ENCODE measurements at regions not wholly inside any gene's neighbourhood (a gene's known extent, or its start where the extent isn't known, plus 50 kb on each side); places are given as distances from the start of the nearest gene placed in this dataset.

DNA sequence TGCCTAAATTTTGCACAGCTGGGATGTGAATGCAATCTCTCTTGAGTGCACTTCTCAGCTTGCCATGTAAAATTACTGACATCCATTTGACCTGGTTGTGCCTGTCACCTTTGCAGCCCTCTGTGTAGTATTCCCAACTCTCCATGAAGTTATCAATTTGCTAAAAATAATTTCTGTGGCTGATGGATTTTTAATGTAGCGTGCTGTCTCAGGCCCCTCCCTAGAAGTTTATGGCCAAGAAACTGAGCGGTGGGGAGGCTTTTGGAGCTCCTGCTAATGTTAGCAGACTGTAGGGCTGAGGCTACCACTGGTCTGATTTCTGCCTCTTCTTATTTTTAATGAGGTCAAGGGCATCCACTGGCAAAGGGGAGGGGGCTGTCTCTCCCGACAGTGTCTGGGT is 577.0 kb upstream of the DPP6 start:
- 71 to 82% methylated on average over 3 of the region's 3 CpGs for WGBS, 2 donors
- no peak overlapping the region for H3K27ac ChIP-seq
- no peaks in the 10 kb centered on the region for H3K27me3 ChIP-seq
- no peaks in the 10 kb centered on the region for H3K9me3 ChIP-seq
- intact Hi-C loops (cut with DNase I), result no loop called here
- no peak for TF ChIP-seq POLR2A (IDR thresholded peaks at IDR 0.05)
- no peak overlapping the region for H3K4me3 ChIP-seq (replicated peaks in 1 of 3)
- H3K36me3 ChIP-seq, result no peaks in the 10 kb centered on the region
- H3K4me1 ChIP-seq, result peaks cover 13 to 40% of the 10 kb centered on the region in 2 donors
- no peak for DNase-seq

- no peak for TF ChIP-seq POLR2A (IDR thresholded peaks at IDR 0.05)
- TF ChIP-seq, protein P1, sequence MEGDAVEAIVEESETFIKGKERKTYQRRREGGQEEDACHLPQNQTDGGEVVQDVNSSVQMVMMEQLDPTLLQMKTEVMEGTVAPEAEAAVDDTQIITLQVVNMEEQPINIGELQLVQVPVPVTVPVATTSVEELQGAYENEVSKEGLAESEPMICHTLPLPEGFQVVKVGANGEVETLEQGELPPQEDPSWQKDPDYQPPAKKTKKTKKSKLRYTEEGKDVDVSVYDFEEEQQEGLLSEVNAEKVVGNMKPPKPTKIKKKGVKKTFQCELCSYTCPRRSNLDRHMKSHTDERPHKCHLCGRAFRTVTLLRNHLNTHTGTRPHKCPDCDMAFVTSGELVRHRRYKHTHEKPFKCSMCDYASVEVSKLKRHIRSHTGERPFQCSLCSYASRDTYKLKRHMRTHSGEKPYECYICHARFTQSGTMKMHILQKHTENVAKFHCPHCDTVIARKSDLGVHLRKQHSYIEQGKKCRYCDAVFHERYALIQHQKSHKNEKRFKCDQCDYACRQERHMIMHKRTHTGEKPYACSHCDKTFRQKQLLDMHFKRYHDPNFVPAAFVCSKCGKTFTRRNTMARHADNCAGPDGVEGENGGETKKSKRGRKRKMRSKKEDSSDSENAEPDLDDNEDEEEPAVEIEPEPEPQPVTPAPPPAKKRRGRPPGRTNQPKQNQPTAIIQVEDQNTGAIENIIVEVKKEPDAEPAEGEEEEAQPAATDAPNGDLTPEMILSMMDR (IDR thresholded peaks at IDR 0.05), result no peak
- WGBS, 2 donors, result 77 to 90% methylated on average over 2 of the region's 2 CpGs
- peaks cover 13 to 33% of the 10 kb centered on the region in 2 donors for H3K4me1 ChIP-seq
Measured at GRCh38 chr7:153476166-153476565, 576.0 kb upstream of the DPP6 start.

GRCh38 chr7:153496257-153496656 is 555.9 kb upstream of the DPP6 start:
- DNase-seq, result no peak
- Histone ChIP-seq H3K27me3 (no peaks in the 10 kb centered on the region), H3K27ac (no peak overlapping the region), H3K4me1 (no peaks in the 10 kb centered on the region), H3K9me3 (no peaks in the 10 kb centered on the region), H3K4me3 (replicated peaks in 1 of 3) (no peak overlapping the region), H3K36me3 (no peaks in the 10 kb centered on the region)
- WGBS, 2 donors, result 81 to 94% methylated on average over 2 of the region's 2 CpGs
- intact Hi-C loops (cut with DNase I), result no loop called here
- TF ChIP-seq, protein P1 (IDR thresholded peaks at IDR 0.05), result no peak
- no peak for TF ChIP-seq POLR2A (IDR thresholded peaks at IDR 0.05)

More at GRCh38 chr7:153476166-153476565, 576.0 kb upstream of the DPP6 start:
- Histone ChIP-seq H3K27ac (no peak overlapping the region), H3K4me3 (replicated peaks in 1 of 3) (no peak overlapping the region), H3K36me3 (no peaks in the 10 kb centered on the region), H3K27me3 (no peaks in the 10 kb centered on the region), H3K9me3 (no peaks in the 10 kb centered on the region)
- intact Hi-C loops (cut with DNase I), result no loop called here
- DNase-seq, result no peak

- H3K27ac ChIP-seq, result no peak overlapping the region
- no peaks in the 10 kb centered on the region for H3K4me1 ChIP-seq
- H3K36me3 ChIP-seq, result no peaks in the 10 kb centered on the region
- H3K9me3 ChIP-seq, result no peaks in the 10 kb centered on the region
- no peaks in the 10 kb centered on the region for H3K27me3 ChIP-seq
- TF ChIP-seq, protein P1 (IDR thresholded peaks at IDR 0.05), result no peak
- TF ChIP-seq POLR2A (IDR thresholded peaks at IDR 0.05), result no peak
- no peak overlapping the region for H3K4me3 ChIP-seq (replicated peaks in 1 of 3)
- no peak for DNase-seq
- 80 to 84% methylated on average over 5 of the region's 5 CpGs for WGBS, 2 donors
- intact Hi-C loops (cut with DNase I), result no loop called here
Measured at GRCh38 chr7:153503093-153503492, 549.1 kb upstream of the DPP6 start.

- H3K27ac ChIP-seq, result no peak overlapping the region
- 81 to 88% methylated on average over 17 of the region's 17 CpGs for WGBS, 2 donors
- H3K9me3 ChIP-seq, result no peaks in the 10 kb centered on the region
- H3K36me3 ChIP-seq, result no peaks in the 10 kb centered on the region
- TF ChIP-seq, protein P1 (IDR thresholded peaks at IDR 0.05), result no peak
- TF ChIP-seq POLR2A (IDR thresholded peaks at IDR 0.05), result no peak
- intact Hi-C loops (cut with DNase I), result no loop called here
- H3K27me3 ChIP-seq, result no peaks in the 10 kb centered on the region
- DNase-seq, result no peak
- no peaks in the 10 kb centered on the region for H3K4me1 ChIP-seq
- H3K4me3 ChIP-seq (replicated peaks in 1 of 3), result no peak overlapping the region
Measured at GRCh38 chr7:153504288-153505075, 547.7 kb upstream of the DPP6 start.

All from thyroid gland (tissue), 4 donors.